CD8-positive, alpha-beta memory T cell (primary cell): ENCODE measurements at regions not wholly inside any gene's neighbourhood (a gene's known extent, or its start where the extent isn't known, plus 50 kb on each side); places are given as distances from the start of the nearest gene placed in this dataset.

Experiments used
- CTCF ChIA-PET: fragments of 350-600 bp; sonication (Branson Sonifier 250); formaldehyde crosslinking; loops from one replicate; lab custom pipeline; 2021; ENCODE audit warnings: antibody characterized with exemption; lab: Charles Lee
- POLR2A ChIA-PET: fragments of 350-600 bp; sonication (Branson Sonifier 250); formaldehyde crosslinking; loops from one replicate; lab custom pipeline; 2021; ENCODE audit warnings: antibody characterized with exemption; lab: Charles Lee
- DNase-seq, 5 donors: peaks; one replicate each; pipeline versions ENCODE4 v3.0.0 to v3.0.0-alpha.2; 2020 to 2022; ENCODE audit warnings: mixed read lengths in 1 of 5
- H3K27ac ChIP-seq: one replicate; pipeline ENCODE4 v1.7.0; 2013; ENCODE audit warnings: low read depth, mild to moderate bottlenecking, low read length, moderate library complexity
- H3K27me3 ChIP-seq: 2 replicates; pipeline ENCODE4 v1.7.0; 2013; ENCODE audit warnings: low read length, mild to moderate bottlenecking; ENCODE audit not compliant: insufficient read depth, poor library complexity, severe bottlenecking
- H3K36me3 ChIP-seq: 2 replicates; pipeline ENCODE4 v1.7.0; 2013; ENCODE audit warnings: mild to moderate bottlenecking, low read length, moderate library complexity; ENCODE audit not compliant: insufficient read depth
- H3K4me1 ChIP-seq: 2 replicates; pipeline ENCODE4 v1.7.0; 2013; ENCODE audit warnings: mild to moderate bottlenecking, low read length, moderate library complexity; ENCODE audit not compliant: insufficient read depth
- H3K4me3 ChIP-seq: 2 replicates; pipeline ENCODE4 v1.7.0; 2013; ENCODE audit warnings: mild to moderate bottlenecking, low read length
- H3K9me3 ChIP-seq: 2 replicates; pipeline ENCODE4 v1.7.0; 2013; ENCODE audit warnings: mild to moderate bottlenecking, low read length
- H3K27ac Mint-ChIP-seq, 8 donors: one replicate each; pipeline ENCODE4 v1.8.0; 2020 to 2021; ENCODE audit warnings: mixed read lengths in 8 of 8, mild to moderate bottlenecking in 6 of 8, inconsistent platforms in 3 of 8, moderate library complexity in 3 of 8
- H3K27me3 Mint-ChIP-seq, 2 donors: one replicate each; pipeline ENCODE4 v1.8.0; 2020 to 2021; ENCODE audit warnings: mixed read lengths in 2 of 2, mild to moderate bottlenecking in 1 of 2, moderate library complexity in 1 of 2
- H3K36me3 Mint-ChIP-seq, 3 donors: one replicate each; pipeline ENCODE4 v1.8.0; 2020 to 2021; ENCODE audit warnings: mixed read lengths in 3 of 3, inconsistent platforms in 1 of 3, mild to moderate bottlenecking in 1 of 3
- H3K4me1 Mint-ChIP-seq, 3 donors: one replicate each; pipeline ENCODE4 v1.8.0; 2020 to 2021; ENCODE audit warnings: mixed read lengths in 3 of 3, inconsistent platforms in 1 of 3, mild to moderate bottlenecking in 1 of 3
- H3K4me3 Mint-ChIP-seq, 7 donors: one replicate each; pipeline ENCODE4 v1.8.0; 2020 to 2021; ENCODE audit warnings: mixed read lengths in 7 of 7, mild to moderate bottlenecking in 6 of 7, moderate library complexity in 4 of 7, inconsistent platforms in 2 of 7
- H3K9me3 Mint-ChIP-seq, 5 donors: one replicate each; pipeline ENCODE4 v1.8.0; 2020 to 2022; ENCODE audit warnings: mixed read lengths in 5 of 5, mild to moderate bottlenecking in 3 of 5, moderate library complexity in 2 of 5, inconsistent platforms in 1 of 5

DNA sequence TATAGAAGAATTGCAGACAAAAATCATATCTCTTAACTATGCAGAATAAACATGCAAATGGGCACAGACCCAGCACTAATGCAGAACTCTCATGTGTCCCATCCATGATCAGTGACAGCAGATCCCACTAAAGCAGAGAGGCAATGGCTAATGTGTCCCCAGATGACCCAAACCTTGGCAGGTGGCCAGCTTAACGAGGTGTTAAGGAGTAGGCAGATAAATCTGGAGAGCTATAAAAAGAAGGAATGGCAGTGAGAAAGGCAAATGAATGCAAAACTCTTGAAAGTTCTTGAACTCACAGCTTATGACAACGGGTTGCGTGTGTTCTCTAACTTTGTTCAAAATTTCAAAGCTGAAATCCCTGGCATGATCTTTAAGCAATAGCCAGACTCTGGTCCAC, 265.4 kb downstream of the RASEF start:
- no peak overlapping the region for H3K27ac Mint-ChIP-seq
- Histone ChIP-seq H3K36me3 (no peaks in the 10 kb centered on the region), H3K4me3 (no peak overlapping the region), H3K4me1 (no peaks in the 10 kb centered on the region), H3K27me3 (no peaks in the 10 kb centered on the region), H3K27ac (no peak overlapping the region), H3K9me3 (no peaks in the 10 kb centered on the region)
- no peaks in the 10 kb centered on the region for H3K27me3 Mint-ChIP-seq
- no peaks in the 10 kb centered on the region for H3K4me1 Mint-ChIP-seq
- peaks cover 0 to 11% (median 0%) of the 10 kb centered on the region in 5 donors for H3K9me3 Mint-ChIP-seq
- POLR2A ChIA-PET = no interaction called here
- H3K4me3 Mint-ChIP-seq = no peak overlapping the region
- CTCF ChIA-PET = no interaction called here
- H3K36me3 Mint-ChIP-seq = no peaks in the 10 kb centered on the region
- no peak for DNase-seq

DNA sequence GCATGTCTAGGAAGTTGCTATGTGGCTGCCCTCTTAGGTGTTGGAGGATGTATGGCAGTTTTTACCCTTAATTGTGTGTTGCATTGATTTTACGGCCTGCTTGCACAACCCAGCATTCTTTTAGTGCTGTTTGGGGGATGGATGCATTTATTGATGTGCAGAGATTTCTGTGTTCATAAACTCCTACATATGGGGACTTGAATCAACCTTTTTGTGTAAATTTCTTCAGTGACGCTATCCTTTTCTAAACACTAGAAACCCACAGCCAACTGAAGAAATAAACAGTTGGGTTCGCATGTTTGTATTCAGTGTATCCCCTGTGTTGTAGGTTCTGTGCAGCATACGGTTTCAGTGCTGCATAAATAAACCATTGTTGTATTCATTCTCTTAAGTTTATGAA, 263.7 kb downstream of the RASEF start:
- no peak for DNase-seq
- no peaks in the 10 kb centered on the region for H3K27me3 Mint-ChIP-seq
- Histone ChIP-seq H3K4me3 (no peak overlapping the region), H3K9me3 (no peaks in the 10 kb centered on the region), H3K27me3 (no peaks in the 10 kb centered on the region), H3K27ac (no peak overlapping the region), H3K36me3 (no peaks in the 10 kb centered on the region), H3K4me1 (no peaks in the 10 kb centered on the region)
- no peak overlapping the region for H3K27ac Mint-ChIP-seq
- H3K36me3 Mint-ChIP-seq = no peaks in the 10 kb centered on the region
- ChIA-PET CTCF (no interaction called here), POLR2A (no interaction called here)
- no peak overlapping the region for H3K4me3 Mint-ChIP-seq
- peaks cover 1 to 9% (median 3%) of the 10 kb centered on the region in 5 donors for H3K9me3 Mint-ChIP-seq
- no peaks in the 10 kb centered on the region for H3K4me1 Mint-ChIP-seq

DNA sequence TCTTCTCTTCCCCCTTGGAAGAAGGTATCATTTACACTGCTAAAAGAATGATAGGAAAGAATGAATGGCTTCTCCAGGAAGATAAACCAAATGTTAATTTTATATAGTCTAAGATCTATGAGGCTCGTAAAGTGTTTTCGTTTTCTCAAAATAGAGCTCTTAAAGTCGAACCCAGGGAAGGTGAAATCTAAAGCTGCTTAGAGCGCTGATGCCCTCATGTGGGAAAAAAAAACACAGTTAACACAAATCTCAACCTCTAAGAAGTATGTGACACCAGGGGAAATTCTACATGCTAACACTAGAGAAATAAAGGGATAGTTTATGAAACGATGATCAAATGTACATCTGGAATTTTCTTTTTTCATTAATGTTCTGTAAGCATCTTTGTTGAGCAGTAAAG, 257.9 kb downstream of the RASEF start:
- POLR2A ChIA-PET = no interaction called here
- Histone ChIP-seq H3K4me1 (no peaks in the 10 kb centered on the region), H3K4me3 (no peak overlapping the region), H3K9me3 (no peaks in the 10 kb centered on the region), H3K36me3 (no peaks in the 10 kb centered on the region), H3K27me3 (no peaks in the 10 kb centered on the region), H3K27ac (no peak overlapping the region)
- H3K9me3 Mint-ChIP-seq = peaks cover 1 to 13% (median 6%) of the 10 kb centered on the region in 5 donors
- no peak overlapping the region for H3K4me3 Mint-ChIP-seq
- no peak for DNase-seq
- no peak overlapping the region for H3K27ac Mint-ChIP-seq
- CTCF ChIA-PET = no interaction called here
- H3K27me3 Mint-ChIP-seq = no peaks in the 10 kb centered on the region
- no peaks in the 10 kb centered on the region for H3K4me1 Mint-ChIP-seq
- no peaks in the 10 kb centered on the region for H3K36me3 Mint-ChIP-seq

DNA sequence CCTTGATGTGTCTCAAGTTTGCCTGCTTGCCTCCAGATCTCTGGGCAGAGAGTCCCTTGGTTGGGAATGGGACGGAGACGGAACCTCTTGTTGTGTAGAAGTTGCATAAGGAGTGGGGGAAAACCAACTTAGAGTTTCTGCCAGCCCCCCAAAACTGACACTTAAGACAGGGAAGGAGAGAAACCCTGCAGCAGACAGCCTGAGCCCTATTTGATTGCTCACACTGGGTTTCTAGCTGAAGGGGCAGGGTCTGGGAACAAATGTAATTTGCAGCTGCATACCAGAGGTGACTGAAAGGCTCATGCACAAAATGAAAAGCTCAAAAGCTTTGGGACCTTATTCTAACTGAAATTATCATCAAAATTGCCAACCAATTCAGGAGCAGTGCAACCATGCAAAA, 254.5 kb downstream of the RASEF start:
- no peaks in the 10 kb centered on the region for H3K36me3 ChIP-seq
- H3K4me3 ChIP-seq = no peak overlapping the region
- no peaks in the 10 kb centered on the region for H3K27me3 Mint-ChIP-seq
- no peaks in the 10 kb centered on the region for H3K4me1 Mint-ChIP-seq
- H3K4me3 Mint-ChIP-seq = no peak overlapping the region
- no peaks in the 10 kb centered on the region for H3K4me1 ChIP-seq
- H3K27ac ChIP-seq = no peak overlapping the region
- H3K27ac Mint-ChIP-seq = no peak overlapping the region
- H3K27me3 ChIP-seq = no peaks in the 10 kb centered on the region
- ChIA-PET POLR2A (no interaction called here), CTCF (no interaction called here)
- no peak for DNase-seq
- no peaks in the 10 kb centered on the region for H3K36me3 Mint-ChIP-seq
- no peaks in the 10 kb centered on the region for H3K9me3 ChIP-seq
- peaks cover 0 to 20% (median 5%) of the 10 kb centered on the region in 5 donors for H3K9me3 Mint-ChIP-seq

DNA sequence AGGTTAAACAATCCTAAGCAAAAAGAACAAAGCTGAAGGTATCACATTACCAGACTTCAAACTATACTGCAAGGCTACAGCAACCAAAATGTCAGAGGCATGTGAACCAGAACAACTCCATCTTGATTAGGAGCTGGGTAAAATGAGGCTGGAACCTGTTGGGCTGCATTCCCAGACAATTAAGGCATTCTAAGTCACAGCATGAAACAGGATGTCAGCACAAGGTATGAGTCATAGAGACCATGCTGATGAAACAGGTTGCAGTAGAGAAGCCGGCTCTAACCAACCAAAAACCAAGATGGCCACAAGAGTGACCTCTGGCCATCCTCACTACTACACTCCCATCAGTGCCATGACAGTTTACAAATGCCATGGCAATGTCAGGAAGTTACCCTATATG, 252.0 kb downstream of the RASEF start:
- no peaks in the 10 kb centered on the region for H3K27me3 Mint-ChIP-seq
- Histone ChIP-seq H3K36me3 (no peaks in the 10 kb centered on the region), H3K27ac (no peak overlapping the region), H3K4me1 (no peaks in the 10 kb centered on the region), H3K27me3 (no peaks in the 10 kb centered on the region), H3K9me3 (no peaks in the 10 kb centered on the region), H3K4me3 (no peak overlapping the region)
- H3K36me3 Mint-ChIP-seq = no peaks in the 10 kb centered on the region
- no peaks in the 10 kb centered on the region for H3K4me1 Mint-ChIP-seq
- DNase-seq = no peak
- no peak overlapping the region for H3K27ac Mint-ChIP-seq
- no peak overlapping the region for H3K4me3 Mint-ChIP-seq
- peaks cover 0 to 20% (median 2%) of the 10 kb centered on the region in 5 donors for H3K9me3 Mint-ChIP-seq
- CTCF ChIA-PET = no interaction called here
- POLR2A ChIA-PET = no interaction called here

GRCh38 chr9:82819260-82819659, 243.7 kb downstream of the RASEF start:
- no peak for DNase-seq
- POLR2A ChIA-PET = no interaction called here
- no peaks in the 10 kb centered on the region for H3K4me1 ChIP-seq
- CTCF ChIA-PET = no interaction called here
- Mint-ChIP-seq H3K4me3 (no peak overlapping the region), H3K4me1 (no peaks in the 10 kb centered on the region), H3K27ac (no peak overlapping the region), H3K36me3 (no peaks in the 10 kb centered on the region), H3K27me3 (no peaks in the 10 kb centered on the region), H3K9me3 (peaks cover 0 to 22% (median 2%) of the 10 kb centered on the region in 5 donors)
- no peaks in the 10 kb centered on the region for H3K9me3 ChIP-seq
- H3K4me3 ChIP-seq = no peak overlapping the region
- no peak overlapping the region for H3K27ac ChIP-seq
- no peaks in the 10 kb centered on the region for H3K27me3 ChIP-seq
- H3K36me3 ChIP-seq = no peaks in the 10 kb centered on the region

GRCh38 chr9:82820186-82820585, 242.8 kb downstream of the RASEF start:
- no peak for DNase-seq
- Mint-ChIP-seq H3K27ac (no peak overlapping the region), H3K36me3 (no peaks in the 10 kb centered on the region), H3K9me3 (peaks cover 0 to 22% (median 2%) of the 10 kb centered on the region in 5 donors), H3K4me1 (no peaks in the 10 kb centered on the region), H3K4me3 (no peak overlapping the region), H3K27me3 (no peaks in the 10 kb centered on the region)
- ChIA-PET POLR2A (no interaction called here), CTCF (no interaction called here)
- Histone ChIP-seq H3K36me3 (no peaks in the 10 kb centered on the region), H3K9me3 (no peaks in the 10 kb centered on the region), H3K4me3 (no peak overlapping the region), H3K4me1 (no peaks in the 10 kb centered on the region), H3K27ac (no peak overlapping the region), H3K27me3 (no peaks in the 10 kb centered on the region)

DNA sequence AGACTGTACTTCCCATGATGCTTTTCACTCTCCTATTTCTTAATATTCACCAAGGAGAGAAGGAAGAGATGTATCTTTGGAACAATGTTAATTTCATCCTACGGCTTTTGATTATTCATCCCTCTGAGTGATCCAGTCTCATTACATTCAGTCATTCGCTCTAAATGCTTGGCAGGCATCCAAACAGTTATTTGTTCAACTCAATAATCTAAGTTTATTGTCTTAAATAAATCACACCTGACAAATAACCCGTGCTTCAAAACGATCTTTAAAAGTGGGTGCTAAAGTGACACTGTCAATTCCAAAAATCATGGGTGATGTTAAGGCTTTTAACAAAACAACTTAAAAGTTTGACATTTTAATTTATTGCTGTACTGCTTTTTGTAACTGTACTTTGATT, 233.1 kb downstream of the RASEF start:
- H3K4me3 Mint-ChIP-seq = no peak overlapping the region

GRCh38 chr9:82865524-82865923, 197.4 kb downstream of the RASEF start:
- Mint-ChIP-seq H3K27ac (no peak overlapping the region), H3K36me3 (no peaks in the 10 kb centered on the region), H3K9me3 (peaks cover 0 to 32% (median 10%) of the 10 kb centered on the region in 5 donors), H3K4me3 (no peak overlapping the region), H3K27me3 (no peaks in the 10 kb centered on the region), H3K4me1 (no peaks in the 10 kb centered on the region)
- ChIA-PET POLR2A (no interaction called here), CTCF (no interaction called here)
- DNase-seq = no peak
- H3K4me1 ChIP-seq = no peaks in the 10 kb centered on the region
- H3K4me3 ChIP-seq = no peak overlapping the region
- no peak overlapping the region for H3K27ac ChIP-seq
- no peaks in the 10 kb centered on the region for H3K27me3 ChIP-seq
- H3K36me3 ChIP-seq = no peaks in the 10 kb centered on the region
- no peaks in the 10 kb centered on the region for H3K9me3 ChIP-seq

More for the DNA sequence above, 233.1 kb downstream of the RASEF start:
- no peak overlapping the region for H3K4me3 ChIP-seq
- H3K36me3 Mint-ChIP-seq = no peaks in the 10 kb centered on the region
- no peak overlapping the region for H3K27ac Mint-ChIP-seq
- no peaks in the 10 kb centered on the region for H3K36me3 ChIP-seq
- H3K9me3 Mint-ChIP-seq = peaks cover 1 to 9% (median 7%) of the 10 kb centered on the region in 5 donors
- H3K4me1 ChIP-seq = no peaks in the 10 kb centered on the region
- DNase-seq = no peak
- ChIA-PET CTCF (no interaction called here), POLR2A (no interaction called here)
- H3K27ac ChIP-seq = no peak overlapping the region
- H3K4me1 Mint-ChIP-seq = no peaks in the 10 kb centered on the region
- no peaks in the 10 kb centered on the region for H3K9me3 ChIP-seq
- H3K27me3 ChIP-seq = no peaks in the 10 kb centered on the region
- H3K27me3 Mint-ChIP-seq = no peaks in the 10 kb centered on the region
